ENCODE measurements at regions not wholly inside any gene's neighbourhood (a gene's known extent, or its start where the extent isn't known, plus 50 kb on each side); places are given as distances from the start of the nearest gene placed in this dataset.

- H2BK15ac ChIP-seq (ENCODE audit: low read depth, poor library complexity, severe bottlenecking) = no peak overlapping the region
- no peaks in the 10 kb centered on the region for H3K9me3 ChIP-seq (ENCODE audit: control insufficient read depth, low read length)
- DNase-seq = peak; percentile 2
- no peak overlapping the region for H2BK120ac ChIP-seq (ENCODE audit: low read depth, low read length)
- H2AK5ac ChIP-seq (ENCODE audit: low read length, severe bottlenecking) = no peak overlapping the region
- H3K27ac ChIP-seq (ENCODE audit: low read length, poor library complexity, severe bottlenecking) = no peak overlapping the region
- WGBS = 56% methylated on average over 3 of the region's 13 CpGs
- H3K9ac ChIP-seq (ENCODE audit: low read length) = no peak overlapping the region
- peaks cover 0 to 10% of the 10 kb centered on the region in 2 experiments for H3K27me3 ChIP-seq (ENCODE audit: control insufficient read depth in 1 of 2, insufficient read depth in 1 of 2, low read length in 2 of 2)
- no peak overlapping the region for H3K18ac ChIP-seq (ENCODE audit: low read depth in 1 of 2, low read length in 2 of 2)
- H4K8ac ChIP-seq (ENCODE audit: low read length) = no peak overlapping the region
- H3K4me1 ChIP-seq (ENCODE audit: control insufficient read depth, insufficient read depth, low read depth, low read length) = peaks cover 1% of the 10 kb centered on the region
- H3K4me2 ChIP-seq (ENCODE audit: low read length, poor library complexity, severe bottlenecking) = peak overlapping the region; percentile 39
- H2AFZ ChIP-seq (ENCODE audit: low read depth, low read length) = no peak overlapping the region
- H3K23ac ChIP-seq (ENCODE audit: low read length in 2 of 2) = no peak overlapping the region
- no peak overlapping the region for H2BK12ac ChIP-seq (ENCODE audit: low read length in 2 of 2)
- H3K36me3 ChIP-seq (ENCODE audit: control insufficient read depth in 1 of 2, insufficient read depth in 2 of 2, low read depth in 1 of 2, low read length in 2 of 2) = no peaks in the 10 kb centered on the region
- H3K79me1 ChIP-seq (replicated peaks; ENCODE audit: low read length, poor library complexity, severe bottlenecking) = no peaks in the 10 kb centered on the region
- H3K4me3 ChIP-seq (ENCODE audit: insufficient read depth in 1 of 2, low read depth in 1 of 2, low read length in 2 of 2) = no peak overlapping the region
- H2BK5ac ChIP-seq (ENCODE audit: low read depth, low read length, poor library complexity, severe bottlenecking) = no peak overlapping the region
- no peak overlapping the region for H4K91ac ChIP-seq (ENCODE audit: low read length)
- H3K4ac ChIP-seq (ENCODE audit: low read depth in 1 of 2, low read length in 2 of 2) = no peak overlapping the region
- no peak overlapping the region for H3K14ac ChIP-seq (ENCODE audit: low read length in 2 of 2)
Observed at GRCh38 chrX:3962511-3963311, 249.3 kb upstream of the PRKX start.

GRCh38 chrX:3960952-3961351, 247.5 kb upstream of the PRKX start:
- Histone ChIP-seq H3K79me1 (replicated peaks; ENCODE audit: low read length, poor library complexity, severe bottlenecking) (no peaks in the 10 kb centered on the region), H2BK12ac (ENCODE audit: low read length in 2 of 2) (no peak overlapping the region), H3K9ac (ENCODE audit: low read length) (no peak overlapping the region), H3K14ac (ENCODE audit: low read length in 2 of 2) (no peak overlapping the region), H3K4me1 (ENCODE audit: control insufficient read depth, insufficient read depth, low read depth, low read length) (peaks cover 1% of the 10 kb centered on the region), H4K8ac (ENCODE audit: low read length) (no peak overlapping the region), H2BK120ac (ENCODE audit: low read depth, low read length) (no peak overlapping the region), H3K27ac (ENCODE audit: low read length, poor library complexity, severe bottlenecking) (no peak overlapping the region), H3K4me2 (ENCODE audit: low read length, poor library complexity, severe bottlenecking) (no peak overlapping the region), H2AK5ac (ENCODE audit: low read length, severe bottlenecking) (no peak overlapping the region), H3K36me3 (ENCODE audit: control insufficient read depth in 1 of 2, insufficient read depth in 2 of 2, low read depth in 1 of 2, low read length in 2 of 2) (no peaks in the 10 kb centered on the region), H3K4ac (ENCODE audit: low read depth in 1 of 2, low read length in 2 of 2) (no peak overlapping the region), H3K18ac (ENCODE audit: low read depth in 1 of 2, low read length in 2 of 2) (no peak overlapping the region), H3K27me3 (ENCODE audit: control insufficient read depth in 1 of 2, insufficient read depth in 1 of 2, low read length in 2 of 2) (peaks cover 0 to 10% of the 10 kb centered on the region in 2 experiments), H3K9me3 (ENCODE audit: control insufficient read depth, low read length) (no peaks in the 10 kb centered on the region), H2BK15ac (ENCODE audit: low read depth, poor library complexity, severe bottlenecking) (no peak overlapping the region), H4K91ac (ENCODE audit: low read length) (no peak overlapping the region), H3K4me3 (ENCODE audit: insufficient read depth in 1 of 2, low read depth in 1 of 2, low read length in 2 of 2) (no peak overlapping the region), H2BK5ac (ENCODE audit: low read depth, low read length, poor library complexity, severe bottlenecking) (no peak overlapping the region), H2AFZ (ENCODE audit: low read depth, low read length) (no peak overlapping the region), H3K23ac (ENCODE audit: low read length in 2 of 2) (no peak overlapping the region)
- no peak for DNase-seq

- Histone ChIP-seq H3K9ac (ENCODE audit: low read length) (no peak overlapping the region), H3K36me3 (ENCODE audit: control insufficient read depth in 1 of 2, insufficient read depth in 2 of 2, low read depth in 1 of 2, low read length in 2 of 2) (no peaks in the 10 kb centered on the region), H2BK12ac (ENCODE audit: low read length in 2 of 2) (no peak overlapping the region), H3K4me3 (ENCODE audit: insufficient read depth in 1 of 2, low read depth in 1 of 2, low read length in 2 of 2) (no peak overlapping the region), H2AFZ (ENCODE audit: low read depth, low read length) (no peak overlapping the region), H3K4me1 (ENCODE audit: control insufficient read depth, insufficient read depth, low read depth, low read length) (no peaks in the 10 kb centered on the region), H2BK15ac (ENCODE audit: low read depth, poor library complexity, severe bottlenecking) (no peak overlapping the region), H2AK5ac (ENCODE audit: low read length, severe bottlenecking) (no peak overlapping the region), H3K23ac (ENCODE audit: low read length in 2 of 2) (no peak overlapping the region), H3K14ac (ENCODE audit: low read length in 2 of 2) (no peak overlapping the region), H3K79me1 (replicated peaks; ENCODE audit: low read length, poor library complexity, severe bottlenecking) (no peaks in the 10 kb centered on the region), H2BK120ac (ENCODE audit: low read depth, low read length) (no peak overlapping the region), H3K4me2 (ENCODE audit: low read length, poor library complexity, severe bottlenecking) (no peak overlapping the region), H3K4ac (ENCODE audit: low read depth in 1 of 2, low read length in 2 of 2) (no peak overlapping the region), H4K91ac (ENCODE audit: low read length) (no peak overlapping the region), H3K18ac (ENCODE audit: low read depth in 1 of 2, low read length in 2 of 2) (no peak overlapping the region), H3K9me3 (ENCODE audit: control insufficient read depth, low read length) (no peaks in the 10 kb centered on the region), H4K8ac (ENCODE audit: low read length) (no peak overlapping the region), H3K27me3 (ENCODE audit: control insufficient read depth in 1 of 2, insufficient read depth in 1 of 2, low read length in 2 of 2) (no peaks in the 10 kb centered on the region), H3K27ac (ENCODE audit: low read length, poor library complexity, severe bottlenecking) (no peak overlapping the region), H2BK5ac (ENCODE audit: low read depth, low read length, poor library complexity, severe bottlenecking) (no peak overlapping the region)
- 88% methylated on average over 2 of the region's 2 CpGs for WGBS
- DNase-seq = no peak
Observed at GRCh38 chrX:3951859-3952258, 238.4 kb upstream of the PRKX start.

GRCh38 chrX:3950373-3950772, 236.9 kb upstream of the PRKX start:
- Histone ChIP-seq H3K14ac (ENCODE audit: low read length in 2 of 2) (no peak overlapping the region), H3K27me3 (ENCODE audit: control insufficient read depth in 1 of 2, insufficient read depth in 1 of 2, low read length in 2 of 2) (no peaks in the 10 kb centered on the region), H4K8ac (ENCODE audit: low read length) (no peak overlapping the region), H2BK120ac (ENCODE audit: low read depth, low read length) (no peak overlapping the region), H3K4ac (ENCODE audit: low read depth in 1 of 2, low read length in 2 of 2) (no peak overlapping the region), H3K79me1 (replicated peaks; ENCODE audit: low read length, poor library complexity, severe bottlenecking) (no peaks in the 10 kb centered on the region), H2BK15ac (ENCODE audit: low read depth, poor library complexity, severe bottlenecking) (no peak overlapping the region), H3K23ac (ENCODE audit: low read length in 2 of 2) (no peak overlapping the region), H2AFZ (ENCODE audit: low read depth, low read length) (no peak overlapping the region), H2AK5ac (ENCODE audit: low read length, severe bottlenecking) (no peak overlapping the region), H2BK12ac (ENCODE audit: low read length in 2 of 2) (no peak overlapping the region), H3K9ac (ENCODE audit: low read length) (no peak overlapping the region), H3K27ac (ENCODE audit: low read length, poor library complexity, severe bottlenecking) (no peak overlapping the region), H3K4me2 (ENCODE audit: low read length, poor library complexity, severe bottlenecking) (no peak overlapping the region), H4K91ac (ENCODE audit: low read length) (no peak overlapping the region), H3K36me3 (ENCODE audit: control insufficient read depth in 1 of 2, insufficient read depth in 2 of 2, low read depth in 1 of 2, low read length in 2 of 2) (no peaks in the 10 kb centered on the region), H3K9me3 (ENCODE audit: control insufficient read depth, low read length) (no peaks in the 10 kb centered on the region), H3K4me3 (ENCODE audit: insufficient read depth in 1 of 2, low read depth in 1 of 2, low read length in 2 of 2) (no peak overlapping the region), H3K18ac (ENCODE audit: low read depth in 1 of 2, low read length in 2 of 2) (no peak overlapping the region), H2BK5ac (ENCODE audit: low read depth, low read length, poor library complexity, severe bottlenecking) (no peak overlapping the region), H3K4me1 (ENCODE audit: control insufficient read depth, insufficient read depth, low read depth, low read length) (no peaks in the 10 kb centered on the region)
- no peak for DNase-seq
- WGBS = 100% methylated on average over 1 of the region's 3 CpGs

Data from mesenchymal stem cell (in vitro differentiated cells and primary cell).